ENCODE measurements at regions not wholly inside any gene's neighbourhood (a gene's known extent, or its start where the extent isn't known, plus 50 kb on each side); places are given as distances from the start of the nearest gene placed in this dataset.
"Not testable (repeated sequence)": the region's sequence is repeated elsewhere in the genome, so short reads cannot be mapped to it uniquely, and the experiment has no call there.

- no peak for DNase-seq
These were observed 218.1 kb upstream of the MGAT5 start for GRCh38 chr2:134035605-134036370.

GRCh38 chr2:134039912-134040581, 213.8 kb upstream of the MGAT5 start:
- no peak for DNase-seq

- not testable (repeated sequence) for DNase-seq
These were observed 213.2 kb upstream of the MGAT5 start for GRCh38 chr2:134040626-134041172.

- DNase-seq: no peak
These were observed 212.0 kb upstream of the MGAT5 start for GRCh38 chr2:134041877-134042276.

GRCh38 chr2:134043028-134043427, 210.8 kb upstream of the MGAT5 start:
- DNase-seq: not testable (repeated sequence)

GRCh38 chr2:134052173-134052572, 201.7 kb upstream of the MGAT5 start:
- no peak for DNase-seq

GRCh38 chr2:134056173-134056572, 197.7 kb upstream of the MGAT5 start:
- DNase-seq: no peak

GRCh38 chr2:134061066-134061465, 192.8 kb upstream of the MGAT5 start:
- DNase-seq: not testable (repeated sequence)

- not testable (repeated sequence) for DNase-seq
These were observed 191.6 kb upstream of the MGAT5 start for GRCh38 chr2:134062235-134062634.

- DNase-seq: not testable (repeated sequence)
These were observed 190.0 kb upstream of the MGAT5 start for GRCh38 chr2:134063916-134064315.

- DNase-seq: no peak
These were observed 183.6 kb upstream of the MGAT5 start for GRCh38 chr2:134070281-134070741.

GRCh38 chr2:134072341-134072740, 181.5 kb upstream of the MGAT5 start:
- DNase-seq: no peak

- no peak for DNase-seq
These were observed 180.8 kb upstream of the MGAT5 start for GRCh38 chr2:134073023-134073422.

- no peak for DNase-seq
These were observed 179.3 kb upstream of the MGAT5 start for GRCh38 chr2:134074619-134075018.

- DNase-seq: no peak
These were observed 178.7 kb upstream of the MGAT5 start for GRCh38 chr2:134075204-134075603.

- no peak for DNase-seq
These were observed 175.5 kb upstream of the MGAT5 start for GRCh38 chr2:134078354-134078753.

- DNase-seq: no peak
These were observed 174.5 kb upstream of the MGAT5 start for GRCh38 chr2:134079373-134079772.

- no peak for DNase-seq
These were observed 173.3 kb upstream of the MGAT5 start for GRCh38 chr2:134080386-134081089.

GRCh38 chr2:134081238-134081938, 172.5 kb upstream of the MGAT5 start:
- DNase-seq: no peak

- no peak for DNase-seq
These were observed 170.3 kb upstream of the MGAT5 start for GRCh38 chr2:134083548-134083947.

GRCh38 chr2:134086594-134087219, 167.2 kb upstream of the MGAT5 start:
- DNase-seq: no peak

GRCh38 chr2:134087371-134087921, 166.4 kb upstream of the MGAT5 start:
- no peak for DNase-seq

All from NCI-H2081 treated with DMSO at 0.1 percent for 48 hours (cell line).